Panc1 (cell line): ENCODE measurements at regions not wholly inside any gene's neighbourhood (a gene's known extent, or its start where the extent isn't known, plus 50 kb on each side); places are given as distances from the start of the nearest gene placed in this dataset.

Experiments
- ATAC-seq: fragments of 200-7000 bp; cut with Tn5 transposase; 2 replicates; pipeline ENCODE4 v1.9.1; 2020; ENCODE audit warnings: mild to moderate bottlenecking, moderate library complexity
- BruUV-seq: library from RNA; stranded (reverse); fragments of 400-500 nt; replicated peaks from 2 replicates; lab custom pipeline; 2021; lab: Mats Ljungman, UMichigan
- CTCF ChIA-PET: fragments of 300-600 bp; sonication (Branson Sonifier 250); formaldehyde crosslinking; loops from one replicate; lab custom pipeline; 2022; ENCODE audit warnings: antibody characterized with exemption; lab: Charles Lee
- POLR2A ChIA-PET: fragments of 300-600 bp; sonication (Branson Sonifier 250); formaldehyde crosslinking; loops from one replicate; lab custom pipeline; 2022; ENCODE audit warnings: antibody characterized with exemption; lab: Charles Lee
- DNase-seq: peaks from one replicate; pipeline ENCODE4 v3.0.0-alpha.2; 2010; ENCODE audit warnings: low read depth, low spot score
- H3K27ac ChIP-seq: 2 replicates; pipeline ENCODE4 v1.5.1; 2011; ENCODE audit warnings: mild to moderate bottlenecking, low read length, inconsistent platforms
- H3K27me3 ChIP-seq: fragments of 200-500 bp; sonication (Bioruptor generic); 2 replicates; pipeline ENCODE4 v1.6.0; 2014; ENCODE audit warnings: low read length, inconsistent platforms; ENCODE audit not compliant: control insufficient read depth, insufficient read depth
- H3K36me3 ChIP-seq: fragments of 200-500 bp; sonication (Bioruptor generic); 2 replicates; pipeline ENCODE4 v1.5.1; 2014; ENCODE audit warnings: inconsistent platforms, mild to moderate bottlenecking, low read length, moderate library complexity; ENCODE audit not compliant: control insufficient read depth, insufficient read depth
- H3K4me1 ChIP-seq: 2 replicates; pipeline ENCODE4 v1.5.1; 2011; ENCODE audit warnings: inconsistent platforms, mild to moderate bottlenecking, low read length, moderate library complexity; ENCODE audit not compliant: control insufficient read depth, insufficient read depth
- H3K4me3 ChIP-seq, 2 experiments: 2 replicates each; pipeline ENCODE4 v1.5.1; 2011 to 2012; ENCODE audit warnings: low read depth in 2 of 2, low read length in 2 of 2, mild to moderate bottlenecking in 2 of 2, inconsistent platforms in 1 of 2, moderate library complexity in 1 of 2
- H3K9me3 ChIP-seq: fragments of 200-500 bp; sonication (Bioruptor generic); 2 replicates; pipeline ENCODE4 v1.5.1; 2014; ENCODE audit warnings: low read depth, mild to moderate bottlenecking, inconsistent platforms, low read length, moderate library complexity; ENCODE audit not compliant: control insufficient read depth, insufficient read depth
- POLR2AphosphoS5 ChIP-seq: IDR thresholded peaks from 2 replicates; pipeline ENCODE4 v1.6.1; 2012; ENCODE audit warnings: mild to moderate bottlenecking, low read depth, low read length, moderate library complexity
- SIN3A ChIP-seq: IDR thresholded peaks from 2 replicates; pipeline ENCODE4 v1.6.1; 2012; ENCODE audit warnings: low read depth, mild to moderate bottlenecking, low read length, moderate library complexity, borderline replicate concordance; ENCODE audit not compliant: insufficient read depth
- TCF7L2 ChIP-seq: IDR thresholded peaks from 2 replicates; pipeline ENCODE4 v1.6.1; 2011; ENCODE audit warnings: mild to moderate bottlenecking, low read depth, low read length, inconsistent platforms
- in situ Hi-C: cut with HindIII; loops from 2 replicates; pipeline ENCODE4 v1.10.0; 2016; ENCODE audit warnings: low sequenced_read_pairs, low pct_unique_long_range_greater_than_20kb
- intact Hi-C: fragments of 100-400 bp; cut with micrococcal nuclease; formaldehyde crosslinking; loops from one replicate; pipeline ENCODE4 v1.10.0; 2022; ENCODE audit not compliant: unreplicated experiment
- TF ChIP-seq, protein P1 (sequence below): fragments of 450-650 bp; IDR thresholded peaks from 2 replicates; pipeline ENCODE4 v1.5.1; 2017; ENCODE audit warnings: mild to moderate bottlenecking
- TF ChIP-seq, protein P2 (sequence below), 2 experiments: IDR thresholded peaks; 2 replicates each; pipeline ENCODE4 v1.6.1; 2011 to 2012; ENCODE audit warnings: low read depth in 2 of 2, control low read depth in 1 of 2, low read length in 1 of 2, mild to moderate bottlenecking in 1 of 2, moderate library complexity in 1 of 2; ENCODE audit not compliant: insufficient read depth in 1 of 2

DNA sequence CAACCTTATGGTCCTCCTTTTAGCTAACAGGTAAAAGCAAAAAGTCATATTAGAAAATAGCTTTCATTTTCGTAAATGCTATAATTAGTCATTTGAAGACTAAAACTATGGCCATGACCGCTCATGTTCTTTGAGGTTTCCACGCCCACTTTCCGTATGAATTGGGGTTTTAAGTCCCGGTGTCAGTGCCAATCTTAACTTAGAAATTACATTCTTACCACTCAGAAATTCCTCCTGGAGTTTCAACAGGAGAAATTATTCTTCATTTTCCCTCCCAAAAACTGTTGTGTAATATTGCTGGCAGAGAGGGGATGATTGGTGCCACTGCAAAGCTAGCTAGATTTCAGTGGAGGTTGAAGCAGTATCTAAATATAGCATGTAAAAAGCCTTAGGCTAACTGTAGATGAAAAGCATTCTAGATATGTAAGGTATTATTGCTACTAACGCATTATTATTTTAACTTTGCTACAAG is 71.0 kb upstream of the MDFIC2 start:
- Histone ChIP-seq H3K9me3 (no peaks in the 10 kb centered on the region), H3K27me3 (no peaks in the 10 kb centered on the region), H3K4me3 (no peak overlapping the region), H3K4me1 (no peaks in the 10 kb centered on the region), H3K27ac (no peak overlapping the region), H3K36me3 (no peaks in the 10 kb centered on the region)
- ChIA-PET CTCF (no interaction called here), POLR2A (no interaction called here)
- no peak for TF ChIP-seq POLR2AphosphoS5
- no peak for TF ChIP-seq SIN3A
- TF ChIP-seq, protein P1, sequence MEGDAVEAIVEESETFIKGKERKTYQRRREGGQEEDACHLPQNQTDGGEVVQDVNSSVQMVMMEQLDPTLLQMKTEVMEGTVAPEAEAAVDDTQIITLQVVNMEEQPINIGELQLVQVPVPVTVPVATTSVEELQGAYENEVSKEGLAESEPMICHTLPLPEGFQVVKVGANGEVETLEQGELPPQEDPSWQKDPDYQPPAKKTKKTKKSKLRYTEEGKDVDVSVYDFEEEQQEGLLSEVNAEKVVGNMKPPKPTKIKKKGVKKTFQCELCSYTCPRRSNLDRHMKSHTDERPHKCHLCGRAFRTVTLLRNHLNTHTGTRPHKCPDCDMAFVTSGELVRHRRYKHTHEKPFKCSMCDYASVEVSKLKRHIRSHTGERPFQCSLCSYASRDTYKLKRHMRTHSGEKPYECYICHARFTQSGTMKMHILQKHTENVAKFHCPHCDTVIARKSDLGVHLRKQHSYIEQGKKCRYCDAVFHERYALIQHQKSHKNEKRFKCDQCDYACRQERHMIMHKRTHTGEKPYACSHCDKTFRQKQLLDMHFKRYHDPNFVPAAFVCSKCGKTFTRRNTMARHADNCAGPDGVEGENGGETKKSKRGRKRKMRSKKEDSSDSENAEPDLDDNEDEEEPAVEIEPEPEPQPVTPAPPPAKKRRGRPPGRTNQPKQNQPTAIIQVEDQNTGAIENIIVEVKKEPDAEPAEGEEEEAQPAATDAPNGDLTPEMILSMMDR = no peak
- intact Hi-C loops (no loop called here), in situ Hi-C loops (no loop called here)
- BruUV-seq = no TSS peak
- DNase-seq (no peak), ATAC-seq (no peak)

- POLR2A ChIA-PET = no interaction called here
- TF ChIP-seq, protein P2, sequence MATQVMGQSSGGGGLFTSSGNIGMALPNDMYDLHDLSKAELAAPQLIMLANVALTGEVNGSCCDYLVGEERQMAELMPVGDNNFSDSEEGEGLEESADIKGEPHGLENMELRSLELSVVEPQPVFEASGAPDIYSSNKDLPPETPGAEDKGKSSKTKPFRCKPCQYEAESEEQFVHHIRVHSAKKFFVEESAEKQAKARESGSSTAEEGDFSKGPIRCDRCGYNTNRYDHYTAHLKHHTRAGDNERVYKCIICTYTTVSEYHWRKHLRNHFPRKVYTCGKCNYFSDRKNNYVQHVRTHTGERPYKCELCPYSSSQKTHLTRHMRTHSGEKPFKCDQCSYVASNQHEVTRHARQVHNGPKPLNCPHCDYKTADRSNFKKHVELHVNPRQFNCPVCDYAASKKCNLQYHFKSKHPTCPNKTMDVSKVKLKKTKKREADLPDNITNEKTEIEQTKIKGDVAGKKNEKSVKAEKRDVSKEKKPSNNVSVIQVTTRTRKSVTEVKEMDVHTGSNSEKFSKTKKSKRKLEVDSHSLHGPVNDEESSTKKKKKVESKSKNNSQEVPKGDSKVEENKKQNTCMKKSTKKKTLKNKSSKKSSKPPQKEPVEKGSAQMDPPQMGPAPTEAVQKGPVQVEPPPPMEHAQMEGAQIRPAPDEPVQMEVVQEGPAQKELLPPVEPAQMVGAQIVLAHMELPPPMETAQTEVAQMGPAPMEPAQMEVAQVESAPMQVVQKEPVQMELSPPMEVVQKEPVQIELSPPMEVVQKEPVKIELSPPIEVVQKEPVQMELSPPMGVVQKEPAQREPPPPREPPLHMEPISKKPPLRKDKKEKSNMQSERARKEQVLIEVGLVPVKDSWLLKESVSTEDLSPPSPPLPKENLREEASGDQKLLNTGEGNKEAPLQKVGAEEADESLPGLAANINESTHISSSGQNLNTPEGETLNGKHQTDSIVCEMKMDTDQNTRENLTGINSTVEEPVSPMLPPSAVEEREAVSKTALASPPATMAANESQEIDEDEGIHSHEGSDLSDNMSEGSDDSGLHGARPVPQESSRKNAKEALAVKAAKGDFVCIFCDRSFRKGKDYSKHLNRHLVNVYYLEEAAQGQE (IDR thresholded peaks at IDR 0.05; ENCODE audit: insufficient read depth in 1 of 2, low read depth in 2 of 2, low read length in 1 of 2) = no peak
- TF ChIP-seq, protein P1 = no peak
- TF ChIP-seq TCF7L2 (no peak), POLR2AphosphoS5 (no peak), SIN3A (no peak)
- CTCF ChIA-PET = no interaction called here
- no peak for ATAC-seq
- in situ Hi-C loops (no loop called here), intact Hi-C loops (no loop called here)
- no peaks in the 10 kb centered on the region for H3K9me3 ChIP-seq
- no TSS peak for BruUV-seq
- H3K4me3 ChIP-seq = no peak overlapping the region
- no peak for DNase-seq
- no peak overlapping the region for H3K27ac ChIP-seq
- no peaks in the 10 kb centered on the region for H3K4me1 ChIP-seq
- no peaks in the 10 kb centered on the region for H3K36me3 ChIP-seq
- no peaks in the 10 kb centered on the region for H3K27me3 ChIP-seq
Observed at GRCh38 chr3:70374179-70374578, 61.7 kb upstream of the MDFIC2 start.
